Mesothelial cell of epicardium (in vitro differentiated cells): ENCODE measurements at regions not wholly inside any gene's neighbourhood (a gene's known extent, or its start where the extent isn't known, plus 50 kb on each side); places are given as distances from the start of the nearest gene placed in this dataset.

Source experiments
- DNase-seq, 2 experiments: peaks; one replicate each; pipeline ENCODE4 v3.0.0; 2021; ENCODE audit warnings: low spot score in 2 of 2; ENCODE audit not compliant: unreplicated experiment in 2 of 2
- H3K27ac Mint-ChIP-seq: 2 replicates; pipeline ENCODE4 v1.8.0; 2021; ENCODE audit warnings: mixed read lengths
- H3K27me3 Mint-ChIP-seq: 2 replicates; pipeline ENCODE4 v1.8.0; 2021; ENCODE audit warnings: low read depth, mixed read lengths
- H3K36me3 Mint-ChIP-seq: 2 replicates; pipeline ENCODE4 v1.8.0; 2021; ENCODE audit warnings: mixed read lengths
- H3K4me1 Mint-ChIP-seq: 2 replicates; pipeline ENCODE4 v1.8.0; 2021; ENCODE audit warnings: mixed read lengths
- H3K4me3 Mint-ChIP-seq: 2 replicates; pipeline ENCODE4 v1.8.0; 2021; ENCODE audit warnings: mild to moderate bottlenecking, moderate library complexity, mixed read lengths
- H3K9me3 Mint-ChIP-seq: 2 replicates; pipeline ENCODE4 v1.8.0; 2021; ENCODE audit warnings: mixed read lengths
- TF ChIP-seq, protein P1 (sequence below): fragments of 200-600 bp; sonication (generic); IDR thresholded peaks from one replicate; pipeline ENCODE4 v1.5.0; 2021; ENCODE audit warnings: antibody characterized with exemption; ENCODE audit not compliant: unreplicated experiment

DNA sequence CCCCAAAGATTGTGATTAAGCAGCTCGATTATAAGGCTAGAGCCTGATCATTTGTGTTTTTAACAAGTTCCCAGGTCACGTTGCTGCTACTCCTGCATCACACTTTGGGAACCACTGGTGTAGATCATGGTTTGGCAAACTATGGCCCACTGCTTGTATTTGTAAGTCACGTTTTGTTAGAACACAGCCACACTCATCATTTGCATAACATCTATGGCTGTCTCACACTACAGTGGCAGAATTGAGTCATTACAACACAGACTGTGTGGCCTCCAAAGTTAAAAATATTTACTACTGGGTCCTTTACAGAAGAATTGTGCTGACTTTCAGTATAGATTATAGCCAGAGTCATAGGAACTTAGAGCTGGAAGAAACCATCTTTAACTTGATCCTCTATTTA is 515.3 kb upstream of the PSMD7 start:
- Mint-ChIP-seq H3K4me1 (no peaks in the 10 kb centered on the region), H3K9me3 (peaks cover 15% of the 10 kb centered on the region), H3K27ac (no peak overlapping the region), H3K36me3 (no peaks in the 10 kb centered on the region), H3K27me3 (peaks cover 6% of the 10 kb centered on the region), H3K4me3 (no peak overlapping the region)
- TF ChIP-seq, protein P1, sequence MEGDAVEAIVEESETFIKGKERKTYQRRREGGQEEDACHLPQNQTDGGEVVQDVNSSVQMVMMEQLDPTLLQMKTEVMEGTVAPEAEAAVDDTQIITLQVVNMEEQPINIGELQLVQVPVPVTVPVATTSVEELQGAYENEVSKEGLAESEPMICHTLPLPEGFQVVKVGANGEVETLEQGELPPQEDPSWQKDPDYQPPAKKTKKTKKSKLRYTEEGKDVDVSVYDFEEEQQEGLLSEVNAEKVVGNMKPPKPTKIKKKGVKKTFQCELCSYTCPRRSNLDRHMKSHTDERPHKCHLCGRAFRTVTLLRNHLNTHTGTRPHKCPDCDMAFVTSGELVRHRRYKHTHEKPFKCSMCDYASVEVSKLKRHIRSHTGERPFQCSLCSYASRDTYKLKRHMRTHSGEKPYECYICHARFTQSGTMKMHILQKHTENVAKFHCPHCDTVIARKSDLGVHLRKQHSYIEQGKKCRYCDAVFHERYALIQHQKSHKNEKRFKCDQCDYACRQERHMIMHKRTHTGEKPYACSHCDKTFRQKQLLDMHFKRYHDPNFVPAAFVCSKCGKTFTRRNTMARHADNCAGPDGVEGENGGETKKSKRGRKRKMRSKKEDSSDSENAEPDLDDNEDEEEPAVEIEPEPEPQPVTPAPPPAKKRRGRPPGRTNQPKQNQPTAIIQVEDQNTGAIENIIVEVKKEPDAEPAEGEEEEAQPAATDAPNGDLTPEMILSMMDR = no peak
- no peak for DNase-seq

DNA sequence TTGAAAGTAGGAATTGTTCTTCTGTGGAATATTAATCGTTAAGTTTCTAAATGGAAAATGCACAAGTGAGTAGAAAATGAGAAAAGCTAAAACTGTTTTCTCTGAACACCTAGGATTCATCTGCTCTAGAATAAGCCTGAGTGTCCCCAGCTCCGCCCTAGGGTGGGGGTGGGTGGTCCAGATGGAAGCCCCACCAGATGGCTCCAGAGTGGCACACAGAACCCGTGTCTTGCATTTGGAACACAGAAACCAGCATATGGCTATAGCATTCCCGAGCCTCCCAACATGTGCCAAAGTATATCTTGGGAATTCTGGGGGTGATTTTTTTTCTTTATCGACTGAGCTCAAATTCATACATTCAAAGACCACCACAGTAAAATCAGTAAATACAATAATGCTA is 517.7 kb upstream of the PSMD7 start:
- Mint-ChIP-seq H3K27me3 (peaks cover 6% of the 10 kb centered on the region), H3K27ac (no peak overlapping the region), H3K9me3 (no peaks in the 10 kb centered on the region), H3K36me3 (no peaks in the 10 kb centered on the region), H3K4me3 (no peak overlapping the region), H3K4me1 (no peaks in the 10 kb centered on the region)
- no peak for DNase-seq
- TF ChIP-seq, protein P1 = no peak

GRCh38 chr16:73775841-73776388 is 520.7 kb upstream of the PSMD7 start:
- DNase-seq = no peak
- Mint-ChIP-seq H3K27ac (peak overlapping the region; percentile 50), H3K27me3 (peaks cover 6% of the 10 kb centered on the region), H3K4me1 (peaks cover 4% of the 10 kb centered on the region), H3K36me3 (no peaks in the 10 kb centered on the region), H3K4me3 (no peak overlapping the region), H3K9me3 (no peaks in the 10 kb centered on the region)
- TF ChIP-seq, protein P1 = no peak

DNA sequence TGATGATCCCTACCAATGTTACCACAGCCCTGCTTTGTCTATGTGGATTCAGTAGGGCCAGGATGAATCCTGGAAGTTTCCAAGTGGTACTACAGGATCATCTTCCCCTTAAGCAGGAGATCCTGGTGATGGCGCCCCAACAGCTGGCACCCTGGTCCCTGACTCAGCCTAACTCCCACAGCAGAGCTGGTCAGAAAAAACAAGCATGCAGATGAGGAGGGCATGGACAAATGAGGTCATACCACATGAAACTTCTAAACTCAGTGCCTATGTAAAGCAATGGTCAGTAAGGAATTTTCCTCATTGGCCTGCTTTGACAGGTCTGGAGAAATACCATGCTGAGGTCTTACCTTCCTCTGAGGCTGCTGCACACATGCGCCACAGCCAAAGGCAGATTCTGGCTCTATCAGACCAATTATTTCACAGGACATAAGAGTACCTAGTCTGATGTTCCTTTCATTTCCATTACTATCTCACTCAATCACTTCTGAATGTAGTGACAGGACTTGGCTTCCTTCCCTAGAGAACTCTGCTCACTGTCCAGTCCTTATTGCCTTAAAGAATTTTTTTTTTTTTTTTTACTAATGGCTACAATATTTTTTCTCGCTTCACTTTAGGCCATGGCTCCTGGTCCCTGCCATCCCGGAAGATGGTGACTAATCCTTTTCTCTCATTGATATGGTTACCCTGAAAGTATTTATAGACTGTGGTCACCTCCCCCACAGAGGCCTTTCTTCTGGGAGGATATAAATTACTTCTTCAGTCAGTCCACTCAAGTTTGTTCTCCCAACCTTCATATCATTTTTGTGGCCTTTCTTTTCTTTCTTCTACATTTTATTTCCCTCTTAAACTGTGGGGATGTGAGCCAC is 525.2 kb upstream of the PSMD7 start:
- TF ChIP-seq, protein P1 = no peak
- Mint-ChIP-seq H3K36me3 (no peaks in the 10 kb centered on the region), H3K9me3 (peaks cover 4% of the 10 kb centered on the region), H3K4me3 (no peak overlapping the region), H3K27ac (peak overlapping the region; percentile 69), H3K4me1 (peaks cover 4% of the 10 kb centered on the region), H3K27me3 (peaks cover 5% of the 10 kb centered on the region)
- DNase-seq = no peak

GRCh38 chr16:73768786-73769203 is 527.8 kb upstream of the PSMD7 start:
- TF ChIP-seq, protein P1 = no peak
- Mint-ChIP-seq H3K27me3 (peaks cover 12% of the 10 kb centered on the region), H3K27ac (no peak overlapping the region), H3K36me3 (no peaks in the 10 kb centered on the region), H3K9me3 (peaks cover 4% of the 10 kb centered on the region), H3K4me3 (no peak overlapping the region), H3K4me1 (peaks cover 4% of the 10 kb centered on the region)
- no peak for DNase-seq
